ENCODE measurements at regions not wholly inside any gene's neighbourhood (a gene's known extent, or its start where the extent isn't known, plus 50 kb on each side); places are given as distances from the start of the nearest gene placed in this dataset.

- TF ChIP-seq, protein P1, sequence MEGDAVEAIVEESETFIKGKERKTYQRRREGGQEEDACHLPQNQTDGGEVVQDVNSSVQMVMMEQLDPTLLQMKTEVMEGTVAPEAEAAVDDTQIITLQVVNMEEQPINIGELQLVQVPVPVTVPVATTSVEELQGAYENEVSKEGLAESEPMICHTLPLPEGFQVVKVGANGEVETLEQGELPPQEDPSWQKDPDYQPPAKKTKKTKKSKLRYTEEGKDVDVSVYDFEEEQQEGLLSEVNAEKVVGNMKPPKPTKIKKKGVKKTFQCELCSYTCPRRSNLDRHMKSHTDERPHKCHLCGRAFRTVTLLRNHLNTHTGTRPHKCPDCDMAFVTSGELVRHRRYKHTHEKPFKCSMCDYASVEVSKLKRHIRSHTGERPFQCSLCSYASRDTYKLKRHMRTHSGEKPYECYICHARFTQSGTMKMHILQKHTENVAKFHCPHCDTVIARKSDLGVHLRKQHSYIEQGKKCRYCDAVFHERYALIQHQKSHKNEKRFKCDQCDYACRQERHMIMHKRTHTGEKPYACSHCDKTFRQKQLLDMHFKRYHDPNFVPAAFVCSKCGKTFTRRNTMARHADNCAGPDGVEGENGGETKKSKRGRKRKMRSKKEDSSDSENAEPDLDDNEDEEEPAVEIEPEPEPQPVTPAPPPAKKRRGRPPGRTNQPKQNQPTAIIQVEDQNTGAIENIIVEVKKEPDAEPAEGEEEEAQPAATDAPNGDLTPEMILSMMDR (IDR thresholded peaks at IDR 0.05), result no peak
- TF ChIP-seq POLR2A (IDR thresholded peaks at IDR 0.05), result no peak
These were observed 176.3 kb upstream of the DIO2 start for GRCh38 chr14:80387563-80387981.
